HG03103 (cell line): ENCODE measurements at regions not wholly inside any gene's neighbourhood (a gene's known extent, or its start where the extent isn't known, plus 50 kb on each side); places are given as distances from the start of the nearest gene placed in this dataset.
"Not testable (repeated sequence)": the region's sequence is repeated elsewhere in the genome, so short reads cannot be mapped to it uniquely, and the experiment has no call there.

ENCODE experiments used
- ATAC-seq: cut with Tn5 transposase; IDR thresholded peaks from one replicate; pipeline ENCODE4 v1.9.1; 2021; ENCODE audit warnings: low read depth; ENCODE audit not compliant: unreplicated experiment

DNA sequence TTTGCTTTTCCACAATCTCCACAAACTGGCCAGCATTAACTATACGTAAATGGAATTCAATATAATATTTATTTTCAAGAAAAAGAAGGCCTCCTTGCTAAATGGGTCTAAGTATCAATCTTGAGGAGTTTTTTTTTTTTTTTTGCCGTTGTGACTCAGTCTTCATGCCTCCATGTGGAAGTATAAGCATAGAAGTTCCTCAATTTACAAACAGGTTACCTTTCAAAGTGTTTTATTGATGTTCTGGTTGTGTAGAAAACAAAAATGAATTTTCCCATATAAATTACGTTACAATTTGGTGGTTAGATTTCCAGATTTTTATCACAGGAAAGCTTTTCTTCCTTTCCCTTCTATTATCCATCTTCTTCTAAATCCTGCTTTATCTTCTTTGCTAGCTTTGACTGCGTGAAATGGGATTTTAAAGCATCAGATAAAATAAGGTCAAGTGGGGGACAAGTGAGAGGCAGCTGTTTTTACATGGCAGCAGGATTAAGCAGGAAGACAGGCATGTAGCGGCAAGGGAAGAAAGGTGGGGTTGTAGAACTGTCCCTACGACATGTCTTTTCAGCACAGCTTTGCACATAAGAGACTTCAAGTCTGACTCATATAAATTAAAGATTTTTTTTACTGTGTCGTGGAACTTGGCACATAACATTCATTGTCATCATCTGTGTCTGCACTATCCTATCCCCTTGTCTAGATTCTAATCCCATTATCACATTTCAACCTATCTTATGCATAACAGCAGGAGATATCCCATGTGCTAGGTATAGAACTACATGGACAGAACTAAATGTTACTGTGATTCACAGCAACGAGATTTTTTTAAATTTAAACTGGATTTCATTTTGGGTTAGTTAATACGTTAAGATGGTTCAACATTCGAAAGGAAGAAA is 135.3 kb upstream of the FAM3C start:
- ATAC-seq, result no peak

- ATAC-seq, result peak; percentile 99
Observed at GRCh38 chr7:121530227-121531174, 134.4 kb upstream of the FAM3C start.

GRCh38 chr7:121529003-121529402 is 132.9 kb upstream of the FAM3C start:
- no peak for ATAC-seq

- ATAC-seq, result not testable (repeated sequence)
Observed at GRCh38 chr7:121526210-121526609, 130.1 kb upstream of the FAM3C start.

GRCh38 chr7:121525155-121525819 is 129.2 kb upstream of the FAM3C start:
- no peak for ATAC-seq

GRCh38 chr7:121521711-121522400 is 125.7 kb upstream of the FAM3C start:
- ATAC-seq, result no peak

DNA sequence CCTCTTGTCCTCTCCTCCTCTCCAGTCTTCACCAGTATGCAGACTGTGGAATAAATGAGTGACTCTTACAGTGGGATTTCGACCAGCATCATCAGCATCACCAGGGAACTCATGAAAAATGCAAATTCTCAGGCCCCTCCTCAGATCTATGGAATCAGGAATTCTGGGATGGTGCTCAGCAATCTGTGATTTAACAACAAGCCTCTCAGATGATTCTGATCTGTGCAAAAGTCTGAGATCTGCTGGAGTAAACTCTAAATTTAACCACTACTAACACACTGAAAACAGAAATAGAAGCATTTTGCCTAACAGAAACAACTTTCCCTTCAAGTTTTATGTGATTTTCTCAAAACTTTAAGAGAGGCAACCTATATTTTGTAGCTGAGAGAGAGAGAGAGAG is 124.8 kb upstream of the FAM3C start:
- no peak for ATAC-seq

GRCh38 chr7:121519548-121520521 is 123.7 kb upstream of the FAM3C start:
- peak; percentile 85 for ATAC-seq

DNA sequence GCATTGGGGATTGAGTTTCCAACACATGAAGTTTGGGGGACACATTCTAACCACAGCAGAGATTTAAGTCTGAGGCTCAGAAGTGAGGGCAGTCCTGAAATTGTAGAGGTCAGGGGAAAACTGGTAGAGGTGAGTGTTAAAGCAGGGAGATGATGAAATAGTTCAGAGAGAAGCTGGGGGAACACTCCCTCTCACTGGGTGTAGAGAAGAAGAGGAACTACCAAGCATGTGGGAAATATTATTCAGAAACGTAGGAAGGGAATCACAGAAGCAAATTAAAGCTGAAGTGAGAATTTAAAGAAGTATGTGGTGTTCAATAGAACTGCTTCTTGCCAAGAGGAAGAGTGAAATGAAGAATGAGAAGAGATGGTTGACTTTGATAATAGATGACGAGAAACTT is 121.5 kb upstream of the FAM3C start:
- ATAC-seq, result no peak

DNA sequence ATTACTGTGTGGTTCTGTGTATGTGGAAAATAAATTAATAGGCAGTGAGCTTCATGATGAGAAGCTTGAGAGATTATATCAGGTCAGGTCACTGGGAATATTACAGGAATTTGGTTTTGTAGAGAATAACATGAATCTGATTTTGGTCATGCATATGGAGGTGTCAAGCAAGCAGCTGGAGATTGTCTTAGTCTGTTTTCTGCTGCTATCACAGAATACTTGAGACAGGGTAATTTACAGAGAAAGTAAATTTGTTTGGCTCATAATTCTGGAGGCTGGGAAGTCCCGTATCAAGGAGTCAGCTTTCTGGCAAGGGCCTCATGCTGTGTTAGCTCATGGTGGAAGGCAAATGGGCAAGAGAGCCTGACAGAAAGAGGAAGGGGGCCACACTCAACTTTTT is 120.7 kb upstream of the FAM3C start:
- ATAC-seq, result no peak

GRCh38 chr7:121515630-121516401 is 119.7 kb upstream of the FAM3C start:
- no peak for ATAC-seq

DNA sequence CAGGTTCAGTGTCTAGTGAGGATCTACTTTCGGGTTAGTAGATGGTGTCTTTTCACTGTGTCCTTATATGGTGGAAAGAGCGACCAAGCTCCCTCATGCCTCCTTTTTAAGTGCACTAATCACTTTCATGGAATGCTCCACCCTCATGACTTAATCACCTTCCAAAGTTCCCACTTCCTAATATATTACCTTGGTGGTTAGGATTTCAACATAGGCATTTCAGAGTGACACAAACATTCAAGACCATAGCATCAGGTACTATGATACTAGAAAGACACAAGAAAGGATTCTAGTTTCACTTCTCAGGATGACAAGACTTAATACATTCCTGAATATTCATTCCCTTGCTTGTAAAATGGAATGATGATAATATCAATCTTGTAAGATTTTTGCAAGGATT is 119.1 kb upstream of the FAM3C start:
- no peak for ATAC-seq

DNA sequence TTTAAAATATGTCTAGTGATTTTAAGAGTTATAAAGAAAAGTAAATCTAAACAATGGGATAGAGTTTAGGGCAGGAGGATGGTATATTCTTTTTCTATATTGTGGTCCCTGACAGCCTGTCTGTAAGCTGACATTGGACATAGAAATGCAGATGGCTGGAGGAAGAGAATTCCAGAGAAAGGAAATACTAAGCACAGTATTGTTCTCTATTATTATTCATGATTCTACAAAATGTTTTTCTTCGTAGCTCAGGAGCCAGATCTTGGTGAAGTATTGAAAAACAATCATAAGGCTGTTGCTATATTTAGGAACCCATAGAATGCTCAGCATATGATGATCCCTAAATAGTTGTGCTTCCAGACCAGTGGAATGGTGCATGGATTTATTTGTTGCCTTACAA is 117.0 kb upstream of the FAM3C start:
- no peak for ATAC-seq

- no peak for ATAC-seq
Observed at GRCh38 chr7:121510858-121511482, 114.9 kb upstream of the FAM3C start.

GRCh38 chr7:121510302-121510701 is 114.2 kb upstream of the FAM3C start:
- ATAC-seq, result no peak

- no peak for ATAC-seq
Observed at GRCh38 chr7:121505540-121506182, 109.6 kb upstream of the FAM3C start.

- ATAC-seq, result no peak
Observed at GRCh38 chr7:121505021-121505420, 108.9 kb upstream of the FAM3C start.
